Loucy (cell line): ENCODE measurements at regions not wholly inside any gene's neighbourhood (a gene's known extent, or its start where the extent isn't known, plus 50 kb on each side); places are given as distances from the start of the nearest gene placed in this dataset.

Experiments
- H2AFZ ChIP-seq: fragments of 200-600 bp; sonication (generic); 2 replicates; pipeline ENCODE4 v1.6.0; 2016; ENCODE audit warnings: antibody characterized with exemption, mild to moderate bottlenecking, low read length, moderate library complexity
- H3F3A ChIP-seq: fragments of 200-600 bp; 2 replicates; pipeline ENCODE4 v1.6.0; 2016; ENCODE audit warnings: antibody characterized with exemption, low read depth, mild to moderate bottlenecking
- H3K27me3 ChIP-seq: fragments of 200-600 bp; sonication (generic); 2 replicates; pipeline ENCODE4 v1.6.1; 2014; ENCODE audit warnings: low read length, mild to moderate bottlenecking; ENCODE audit not compliant: insufficient read depth, poor library complexity, severe bottlenecking
- H3K36me3 ChIP-seq: fragments of 200-600 bp; sonication (generic); 2 replicates; pipeline ENCODE4 v1.6.1; 2016; ENCODE audit warnings: low read length; ENCODE audit not compliant: insufficient read depth
- H3K4me1 ChIP-seq: fragments of 200-600 bp; sonication (generic); 2 replicates; pipeline ENCODE4 v1.5.1; 2014; ENCODE audit warnings: low read length, mild to moderate bottlenecking; ENCODE audit not compliant: insufficient read depth, poor library complexity, severe bottlenecking
- H3K4me2 ChIP-seq: fragments of 200-600 bp; sonication (generic); 2 replicates; pipeline ENCODE4 v1.6.0; 2014; ENCODE audit warnings: antibody characterized with exemption, low read length, low read depth, mild to moderate bottlenecking; ENCODE audit not compliant: poor library complexity, severe bottlenecking
- H3K4me3 ChIP-seq: fragments of 200-600 bp; sonication (generic); 2 replicates; pipeline ENCODE4 v1.5.1; 2014; ENCODE audit warnings: low read length, mild to moderate bottlenecking, mixed read lengths; ENCODE audit not compliant: poor library complexity, severe bottlenecking
- H3K79me2 ChIP-seq: fragments of 200-600 bp; sonication (generic); 2 replicates; pipeline ENCODE4 v1.6.1; 2014; ENCODE audit warnings: low read length; ENCODE audit not compliant: insufficient read depth
- H3K9ac ChIP-seq: fragments of 200-600 bp; sonication (generic); 2 replicates; pipeline ENCODE4 v1.6.0; 2014; ENCODE audit warnings: mild to moderate bottlenecking, low read depth, low read length, moderate library complexity; ENCODE audit not compliant: poor library complexity, severe bottlenecking
- H3K9me2 ChIP-seq: fragments of 200-600 bp; sonication (generic); replicated peaks from 2 replicates; pipeline ENCODE4 v1.6.1; 2016; ENCODE audit warnings: low read depth, low read length, mixed read lengths
- H3K9me3 ChIP-seq: fragments of 200-600 bp; sonication (generic); 2 replicates; pipeline ENCODE4 v1.6.1; 2014; ENCODE audit warnings: mild to moderate bottlenecking, antibody characterized with exemption, low read length, low read depth; ENCODE audit not compliant: insufficient read depth
- H4K20me1 ChIP-seq: fragments of 200-600 bp; sonication (generic); 2 replicates; pipeline ENCODE4 v1.6.0; 2014; ENCODE audit warnings: antibody characterized with exemption, low read length, mild to moderate bottlenecking; ENCODE audit not compliant: insufficient read depth, poor library complexity, severe bottlenecking
- EZH2phosphoT487 ChIP-seq: fragments of 200-600 bp; IDR thresholded peaks from 2 replicates; pipeline ENCODE4 v1.6.1; 2018; ENCODE audit warnings: antibody characterized with exemption, mild to moderate bottlenecking, moderate library complexity, borderline replicate concordance
- TF ChIP-seq, protein P1 (sequence below): fragments of 200-600 bp; sonication (generic); conservative IDR thresholded peaks from 2 replicates; pipeline ENCODE4 v1.5.1; 2014; ENCODE audit warnings: mild to moderate bottlenecking, antibody characterized with exemption, low read length

DNA sequence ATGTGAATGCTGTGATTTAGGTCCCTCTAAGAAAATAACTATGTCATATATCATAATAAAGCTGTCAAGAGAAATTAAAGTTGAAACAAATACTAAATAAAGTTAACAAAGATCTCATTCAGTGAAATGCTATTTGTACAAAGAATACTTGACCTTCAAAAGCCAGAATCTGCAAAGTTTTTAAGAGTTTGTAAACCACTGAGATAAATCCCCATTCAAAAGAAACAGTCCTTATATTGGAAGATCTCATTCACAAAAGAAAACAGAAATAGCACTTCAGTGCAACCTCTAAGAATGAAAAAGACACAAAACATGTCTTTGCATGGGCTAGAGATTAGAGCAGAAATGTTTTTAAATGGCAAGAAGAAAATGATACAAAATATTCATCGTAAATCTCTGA, 149.1 kb upstream of the USP38 start:
- Histone ChIP-seq H3K27me3 (no peaks in the 10 kb centered on the region), H3K79me2 (no peaks in the 10 kb centered on the region), H3K4me3 (no peak overlapping the region), H3K4me2 (no peak overlapping the region), H3K4me1 (no peaks in the 10 kb centered on the region), H2AFZ (no peak overlapping the region), H3K9me2 (no peaks in the 10 kb centered on the region), H3K36me3 (no peaks in the 10 kb centered on the region), H4K20me1 (no peaks in the 10 kb centered on the region), H3K9ac (no peak overlapping the region), H3K9me3 (no peaks in the 10 kb centered on the region), H3F3A (no peaks in the 10 kb centered on the region)
- TF ChIP-seq EZH2phosphoT487 = no peak
- TF ChIP-seq, protein P1, sequence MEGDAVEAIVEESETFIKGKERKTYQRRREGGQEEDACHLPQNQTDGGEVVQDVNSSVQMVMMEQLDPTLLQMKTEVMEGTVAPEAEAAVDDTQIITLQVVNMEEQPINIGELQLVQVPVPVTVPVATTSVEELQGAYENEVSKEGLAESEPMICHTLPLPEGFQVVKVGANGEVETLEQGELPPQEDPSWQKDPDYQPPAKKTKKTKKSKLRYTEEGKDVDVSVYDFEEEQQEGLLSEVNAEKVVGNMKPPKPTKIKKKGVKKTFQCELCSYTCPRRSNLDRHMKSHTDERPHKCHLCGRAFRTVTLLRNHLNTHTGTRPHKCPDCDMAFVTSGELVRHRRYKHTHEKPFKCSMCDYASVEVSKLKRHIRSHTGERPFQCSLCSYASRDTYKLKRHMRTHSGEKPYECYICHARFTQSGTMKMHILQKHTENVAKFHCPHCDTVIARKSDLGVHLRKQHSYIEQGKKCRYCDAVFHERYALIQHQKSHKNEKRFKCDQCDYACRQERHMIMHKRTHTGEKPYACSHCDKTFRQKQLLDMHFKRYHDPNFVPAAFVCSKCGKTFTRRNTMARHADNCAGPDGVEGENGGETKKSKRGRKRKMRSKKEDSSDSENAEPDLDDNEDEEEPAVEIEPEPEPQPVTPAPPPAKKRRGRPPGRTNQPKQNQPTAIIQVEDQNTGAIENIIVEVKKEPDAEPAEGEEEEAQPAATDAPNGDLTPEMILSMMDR = no peak

DNA sequence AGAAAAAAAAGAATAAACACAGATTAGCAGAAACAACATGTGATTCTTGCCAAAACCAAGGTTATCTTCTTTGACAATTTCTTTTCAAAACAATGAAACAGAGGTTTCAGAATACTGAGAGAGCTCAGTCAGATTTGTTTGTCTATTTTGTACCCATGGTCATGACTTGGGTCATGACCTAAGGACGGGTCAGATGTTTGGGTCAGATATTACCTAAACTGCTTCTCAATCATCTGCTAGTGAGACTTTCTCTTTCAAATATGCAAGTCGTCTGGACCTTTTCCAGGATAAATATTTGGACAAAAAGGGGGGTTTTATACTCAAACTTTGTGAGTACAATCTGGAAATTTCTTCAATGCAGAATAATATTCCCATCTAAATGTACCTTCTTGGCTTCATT, 148.3 kb upstream of the USP38 start:
- no peak overlapping the region for H3K4me3 ChIP-seq
- no peaks in the 10 kb centered on the region for H4K20me1 ChIP-seq
- H2AFZ ChIP-seq = no peak overlapping the region
- H3K9me3 ChIP-seq = no peaks in the 10 kb centered on the region
- H3F3A ChIP-seq = no peaks in the 10 kb centered on the region
- no peaks in the 10 kb centered on the region for H3K4me1 ChIP-seq
- H3K9ac ChIP-seq = no peak overlapping the region
- H3K27me3 ChIP-seq = no peaks in the 10 kb centered on the region
- no peaks in the 10 kb centered on the region for H3K79me2 ChIP-seq
- no peaks in the 10 kb centered on the region for H3K9me2 ChIP-seq
- TF ChIP-seq, protein P1 = no peak
- no peak for TF ChIP-seq EZH2phosphoT487
- no peaks in the 10 kb centered on the region for H3K36me3 ChIP-seq
- H3K4me2 ChIP-seq = no peak overlapping the region

- Histone ChIP-seq H3K79me2 (no peaks in the 10 kb centered on the region), H3K9ac (no peak overlapping the region)
- TF ChIP-seq EZH2phosphoT487 = no peak
- TF ChIP-seq, protein P1 = no peak
These were observed 138.3 kb upstream of the USP38 start for GRCh38 chr4:143046454-143046853.

More at GRCh38 chr4:143046454-143046853, 138.3 kb upstream of the USP38 start:
- H2AFZ ChIP-seq = no peak overlapping the region
- 0 out of 2 replicates have a peak, but pooled peaks cover 4% of the 10 kb centered on the region for H3F3A ChIP-seq
- H3K4me3 ChIP-seq = no peak overlapping the region
- H3K4me1 ChIP-seq = no peaks in the 10 kb centered on the region
- no peaks in the 10 kb centered on the region for H4K20me1 ChIP-seq
- H3K4me2 ChIP-seq = no peak overlapping the region
- no peaks in the 10 kb centered on the region for H3K9me2 ChIP-seq
- H3K36me3 ChIP-seq = no peaks in the 10 kb centered on the region
- no peaks in the 10 kb centered on the region for H3K27me3 ChIP-seq
- H3K9me3 ChIP-seq = no peaks in the 10 kb centered on the region
